NCI-H226 (cell line): ENCODE measurements at regions not wholly inside any gene's neighbourhood (a gene's known extent, or its start where the extent isn't known, plus 50 kb on each side); places are given as distances from the start of the nearest gene placed in this dataset.
"Not testable (repeated sequence)": the region's sequence is repeated elsewhere in the genome, so short reads cannot be mapped to it uniquely, and the experiment has no call there.

Experiments used
- DNase-seq: peaks from one replicate; pipeline ENCODE4 v3.0.0-alpha.2; 2015

GRCh38 chr13:68938639-68939038, 1169.0 kb upstream of the ATXN8OS start:
- DNase-seq = no peak

- DNase-seq = no peak
These were observed 1178.4 kb upstream of the ATXN8OS start for GRCh38 chr13:68929075-68929745.

GRCh38 chr13:68927387-68928026, 1180.1 kb upstream of the ATXN8OS start:
- no peak for DNase-seq

GRCh38 chr13:68923995-68924394, 1183.6 kb upstream of the ATXN8OS start:
- no peak for DNase-seq

GRCh38 chr13:68908879-68909278, 1198.7 kb upstream of the ATXN8OS start:
- no peak for DNase-seq

- DNase-seq = no peak
These were observed 1202.4 kb upstream of the ATXN8OS start for GRCh38 chr13:68905186-68905585.

GRCh38 chr13:68897331-68897928, 1210.2 kb upstream of the ATXN8OS start:
- DNase-seq = no peak

GRCh38 chr13:68895696-68896095, 1211.9 kb upstream of the ATXN8OS start:
- DNase-seq = no peak

GRCh38 chr13:68893721-68894120, 1213.9 kb upstream of the ATXN8OS start:
- not testable (repeated sequence) for DNase-seq

GRCh38 chr13:68892596-68892995, 1215.0 kb upstream of the ATXN8OS start:
- not testable (repeated sequence) for DNase-seq

- not testable (repeated sequence) for DNase-seq
These were observed 1217.5 kb upstream of the ATXN8OS start for GRCh38 chr13:68890101-68890500.

- DNase-seq = no peak
These were observed 1218.8 kb upstream of the ATXN8OS start for GRCh38 chr13:68888832-68889231.

GRCh38 chr13:68872338-68872737, 1235.3 kb upstream of the ATXN8OS start:
- no peak for DNase-seq

- DNase-seq = no peak
These were observed 1256.6 kb upstream of the ATXN8OS start for GRCh38 chr13:68851026-68851425.

GRCh38 chr13:68850160-68850559, 1257.5 kb upstream of the ATXN8OS start:
- no peak for DNase-seq

- no peak for DNase-seq
These were observed 1261.0 kb upstream of the ATXN8OS start for GRCh38 chr13:68846663-68847062.

GRCh38 chr13:68834375-68834774, 1273.3 kb upstream of the ATXN8OS start:
- no peak for DNase-seq

GRCh38 chr13:68816715-68817114, 1290.9 kb upstream of the ATXN8OS start:
- no peak for DNase-seq

- no peak for DNase-seq
These were observed 1294.3 kb upstream of the ATXN8OS start for GRCh38 chr13:68813180-68813796.

GRCh38 chr13:68810660-68811059, 1297.0 kb upstream of the ATXN8OS start:
- no peak for DNase-seq

GRCh38 chr13:68808456-68808855, 1299.2 kb upstream of the ATXN8OS start:
- no peak for DNase-seq

- no peak for DNase-seq
These were observed 1301.5 kb upstream of the ATXN8OS start for GRCh38 chr13:68806125-68806524.

- no peak for DNase-seq
These were observed 1323.4 kb upstream of the ATXN8OS start for GRCh38 chr13:68784275-68784674.

GRCh38 chr13:68759617-68760016, 1348.0 kb upstream of the ATXN8OS start:
- DNase-seq = no peak
